GM21367 (cell line): ENCODE measurements at regions not wholly inside any gene's neighbourhood (a gene's known extent, or its start where the extent isn't known, plus 50 kb on each side); places are given as distances from the start of the nearest gene placed in this dataset.
"Not testable (repeated sequence)": the region's sequence is repeated elsewhere in the genome, so short reads cannot be mapped to it uniquely, and the experiment has no call there.

Experiments
- ATAC-seq: cut with Tn5 transposase; IDR thresholded peaks from one replicate; pipeline ENCODE4 v1.9.1; 2021; ENCODE audit not compliant: unreplicated experiment

DNA sequence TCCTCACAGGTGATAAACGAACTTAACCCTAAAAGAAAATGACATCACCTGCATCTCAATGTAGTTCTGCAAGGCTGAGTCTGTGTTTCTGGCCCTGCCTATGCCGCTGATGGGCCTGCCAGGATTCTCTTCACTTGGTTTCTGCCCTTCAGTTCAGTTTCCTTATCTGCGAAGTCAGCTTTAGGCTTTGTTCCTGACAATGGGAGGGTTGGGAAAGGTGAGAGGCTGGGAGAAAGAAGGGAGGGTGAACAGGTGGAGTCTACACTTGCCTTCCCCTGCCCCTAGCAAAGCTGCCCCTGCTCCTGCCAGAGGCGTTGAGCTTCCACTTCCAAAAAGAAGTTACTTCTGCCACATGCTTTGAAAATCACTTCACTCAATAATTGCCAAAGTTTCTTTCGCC lies 124.0 kb upstream of the APCDD1 start:
- no peak for ATAC-seq

DNA sequence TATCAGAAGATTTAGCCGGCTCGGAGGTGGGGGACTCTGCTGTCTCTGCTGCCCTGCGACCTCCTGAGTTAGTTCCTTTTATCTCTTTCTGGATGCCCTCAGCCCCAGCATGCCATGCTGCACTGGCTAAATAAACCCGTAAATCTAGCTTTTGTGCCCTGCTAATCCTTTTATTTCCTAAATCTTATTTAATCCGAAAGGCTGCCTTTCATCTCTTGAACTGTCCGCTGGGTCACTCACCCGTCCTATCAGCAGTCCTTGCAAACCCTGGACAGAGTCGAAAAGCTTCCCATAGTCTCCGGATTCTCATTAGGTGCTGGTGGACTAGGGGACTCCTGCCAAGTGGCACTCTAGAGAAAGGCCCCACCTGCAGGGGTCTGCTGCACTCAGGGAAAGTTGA lies 122.0 kb upstream of the APCDD1 start:
- ATAC-seq, result no peak

DNA sequence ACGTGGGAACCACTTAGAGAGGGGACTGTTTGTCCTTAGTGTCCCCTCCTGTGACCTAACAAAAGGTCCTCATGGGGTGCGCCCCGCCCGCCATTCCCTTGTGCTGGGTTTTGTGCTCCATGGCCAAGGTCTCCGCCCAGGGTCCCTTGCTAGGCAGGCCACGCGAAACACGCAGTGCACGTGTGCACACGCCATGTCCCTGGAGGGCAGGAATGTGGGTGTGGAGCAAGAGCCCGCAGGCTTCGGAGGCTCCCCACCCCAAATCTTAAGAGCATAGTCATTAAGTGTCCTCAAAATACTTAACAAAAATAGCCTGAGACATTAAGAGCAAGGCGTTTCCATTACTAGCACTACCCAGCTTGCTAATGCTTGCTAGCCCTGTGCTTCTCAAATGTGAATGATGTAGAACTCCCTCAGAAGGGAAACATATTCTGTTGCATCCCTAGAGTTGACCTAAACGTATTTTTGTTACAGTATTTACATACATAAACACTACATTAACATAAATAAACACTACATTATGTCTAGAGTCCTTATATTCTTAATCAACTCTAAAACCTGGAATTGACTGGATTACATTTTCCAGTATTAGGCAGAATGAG lies 117.6 kb upstream of the APCDD1 start:
- ATAC-seq, result no peak

DNA sequence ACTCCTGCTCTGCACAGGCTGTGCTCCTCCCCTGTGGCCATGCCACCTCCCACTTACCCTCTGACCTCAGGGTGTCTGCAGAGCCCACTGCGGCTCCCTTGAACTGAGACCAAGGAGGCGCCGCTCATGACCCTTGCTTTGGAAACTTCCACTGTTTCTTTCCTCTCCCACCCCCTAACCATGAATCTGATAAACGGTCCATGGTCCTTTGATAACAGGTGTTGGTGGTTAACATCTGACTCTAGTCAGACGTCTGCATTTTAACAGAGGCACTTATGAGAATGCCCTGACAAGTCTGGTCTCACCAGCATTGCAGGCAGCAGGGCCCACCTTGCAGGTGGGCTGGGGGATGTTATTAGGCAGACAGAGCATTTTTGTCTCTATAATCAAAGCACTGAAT lies 113.6 kb upstream of the APCDD1 start:
- ATAC-seq, result no peak

DNA sequence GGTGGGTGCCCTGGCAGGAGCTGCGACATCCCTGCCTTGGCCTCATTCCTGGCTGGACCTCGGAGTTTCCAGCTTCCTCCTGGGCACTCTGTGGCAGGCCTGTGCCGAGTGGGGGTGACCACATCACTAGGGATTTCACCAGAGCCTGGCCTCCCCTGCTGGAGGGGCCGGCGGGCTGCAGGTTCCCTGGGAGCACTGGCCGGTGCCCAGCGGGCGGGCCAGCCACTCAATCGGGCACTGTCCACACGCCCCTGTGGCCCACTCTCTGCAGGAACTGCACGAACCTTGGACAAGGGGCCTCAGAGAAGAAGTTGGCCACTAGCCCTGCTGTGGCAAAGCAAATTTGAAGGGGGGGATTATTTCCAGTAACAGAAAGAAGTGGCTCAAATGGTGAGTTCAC lies 110.7 kb upstream of the APCDD1 start:
- ATAC-seq, result no peak

DNA sequence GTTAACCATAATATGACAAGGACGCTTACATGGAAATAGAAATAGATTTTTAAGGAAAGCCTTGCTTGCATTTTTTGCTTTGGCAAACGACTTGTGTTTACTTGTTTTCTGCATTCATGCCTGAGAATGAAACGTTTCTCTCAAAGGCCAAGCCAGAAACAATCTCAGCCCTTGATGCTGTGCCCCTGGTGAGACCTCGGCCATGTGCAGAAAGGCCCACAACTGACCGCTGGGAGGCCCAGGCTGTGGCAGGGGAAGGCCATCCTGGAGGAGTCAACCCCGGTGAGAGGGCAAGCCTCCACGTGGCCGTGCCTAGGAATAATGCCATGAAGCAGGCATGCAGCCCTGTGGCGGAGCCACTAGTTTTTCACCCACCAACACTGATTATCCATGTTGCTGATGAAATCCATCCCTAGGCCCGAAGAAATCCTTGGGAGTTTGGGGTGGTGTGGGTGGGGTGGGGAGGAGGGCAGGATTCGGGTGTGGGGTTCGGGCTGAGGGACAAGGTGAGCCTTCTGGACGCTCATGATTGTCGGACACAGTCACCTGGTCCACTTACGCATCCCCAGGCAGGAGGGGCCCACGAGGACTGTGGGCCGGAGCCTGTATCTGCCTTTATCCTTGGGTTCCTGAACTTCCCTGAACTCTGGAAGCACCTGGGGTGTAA lies 107.6 kb upstream of the APCDD1 start:
- ATAC-seq, result no peak

DNA sequence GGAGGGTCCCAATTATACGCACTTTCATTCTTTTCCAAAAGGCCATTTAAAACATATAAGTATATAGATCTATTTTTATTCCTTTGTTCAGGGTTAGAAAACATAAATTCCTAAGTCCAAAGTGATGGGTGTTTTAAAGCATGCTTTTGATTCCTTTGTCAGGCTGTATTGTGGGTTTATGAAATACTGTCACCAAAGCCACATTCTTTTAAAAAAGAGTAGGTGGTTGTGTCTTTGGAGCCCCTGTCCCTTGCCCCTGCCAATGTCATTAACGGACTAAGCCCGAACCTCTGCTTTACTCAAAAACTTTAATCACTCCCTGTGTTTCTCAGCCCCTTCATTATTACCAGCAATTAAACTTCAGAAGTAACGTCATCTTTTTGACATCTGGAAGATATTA lies 104.9 kb upstream of the APCDD1 start:
- no peak for ATAC-seq

DNA sequence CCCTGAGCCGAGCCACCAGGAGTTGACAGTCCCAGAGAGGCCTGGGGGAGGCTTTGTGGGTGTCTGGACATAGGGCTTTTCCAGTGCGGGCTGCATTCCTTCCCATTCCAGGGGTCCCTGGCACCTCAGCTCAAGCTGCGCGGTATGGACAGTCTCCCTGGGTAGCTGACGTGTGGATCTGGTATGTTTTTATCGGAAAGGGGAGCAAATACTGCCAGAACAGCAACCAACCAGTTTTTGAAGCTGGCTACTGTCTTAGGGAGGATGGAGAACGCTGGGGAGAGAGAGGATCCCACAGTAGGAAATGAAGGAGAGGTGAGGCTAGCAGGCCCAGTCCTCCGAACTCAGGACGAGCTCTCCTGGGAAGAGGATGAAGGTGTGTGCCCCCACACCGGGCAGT lies 103.8 kb upstream of the APCDD1 start:
- ATAC-seq, result no peak

DNA sequence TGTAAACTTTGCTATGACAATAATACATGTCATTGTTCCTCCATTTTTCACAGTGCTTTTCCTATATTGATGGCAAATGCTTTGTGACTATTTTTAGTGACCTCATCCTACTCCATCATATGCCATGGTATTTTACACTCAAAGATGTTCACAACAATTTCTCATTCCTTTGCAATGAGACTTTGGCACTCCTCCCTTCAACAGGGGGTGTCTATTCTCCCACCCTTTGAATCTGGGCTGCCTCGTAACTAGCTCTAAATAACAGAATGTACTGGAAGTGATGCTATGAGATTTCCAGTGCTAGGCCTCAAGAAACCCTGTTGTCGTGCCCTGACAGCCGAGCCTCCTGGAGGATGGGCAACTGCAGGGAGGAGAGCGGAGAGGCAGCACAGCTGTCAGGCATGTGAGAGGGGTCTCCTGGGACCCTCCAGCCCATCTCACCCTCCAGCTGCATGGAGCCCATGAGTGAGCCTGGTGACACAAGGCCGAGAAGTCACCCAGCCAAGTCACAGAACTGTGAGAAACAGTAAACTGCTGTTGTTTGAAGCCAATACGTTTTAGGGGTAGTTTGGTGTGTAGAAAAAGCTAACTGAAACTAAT lies 103.1 kb upstream of the APCDD1 start:
- no peak for ATAC-seq

DNA sequence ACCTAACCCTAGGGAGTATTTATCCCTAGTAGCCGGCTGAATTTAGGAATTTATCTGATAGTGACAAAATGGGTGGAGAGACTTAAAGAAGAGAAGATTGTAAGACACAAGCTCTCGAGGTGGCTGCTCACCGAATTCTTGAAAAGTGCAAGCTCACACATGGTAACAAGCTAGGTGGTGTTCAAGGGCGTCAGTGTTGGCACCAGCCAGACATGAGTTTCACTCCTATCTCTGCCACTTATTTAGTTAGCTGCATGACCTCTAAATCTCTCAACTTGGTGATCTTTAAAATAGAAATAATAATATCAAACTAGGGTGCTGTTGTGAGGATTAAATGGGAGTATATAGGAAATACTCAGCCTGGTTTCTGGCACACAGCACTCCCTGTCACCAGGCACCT lies 102.6 kb upstream of the APCDD1 start:
- ATAC-seq, result no peak

DNA sequence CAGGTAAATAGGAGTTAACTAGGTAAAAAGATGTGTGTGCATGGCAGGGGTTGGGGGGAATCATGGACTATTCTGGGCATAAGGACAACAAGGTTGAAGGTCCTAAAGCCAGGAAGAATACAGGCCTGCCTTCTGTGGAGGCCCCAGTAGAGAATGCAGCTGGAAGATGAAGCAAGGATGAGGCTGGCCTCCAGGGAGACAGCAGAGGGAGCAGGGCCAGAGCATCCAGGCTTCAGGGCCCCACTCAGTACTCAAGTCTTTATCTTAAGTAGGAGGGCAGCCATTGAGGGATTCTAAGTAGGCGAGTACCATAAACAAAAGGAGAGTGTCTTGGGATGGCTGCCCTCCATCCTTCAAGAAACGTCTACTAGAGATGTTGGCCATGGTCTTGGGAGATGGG lies 101.8 kb upstream of the APCDD1 start:
- ATAC-seq, result no peak

DNA sequence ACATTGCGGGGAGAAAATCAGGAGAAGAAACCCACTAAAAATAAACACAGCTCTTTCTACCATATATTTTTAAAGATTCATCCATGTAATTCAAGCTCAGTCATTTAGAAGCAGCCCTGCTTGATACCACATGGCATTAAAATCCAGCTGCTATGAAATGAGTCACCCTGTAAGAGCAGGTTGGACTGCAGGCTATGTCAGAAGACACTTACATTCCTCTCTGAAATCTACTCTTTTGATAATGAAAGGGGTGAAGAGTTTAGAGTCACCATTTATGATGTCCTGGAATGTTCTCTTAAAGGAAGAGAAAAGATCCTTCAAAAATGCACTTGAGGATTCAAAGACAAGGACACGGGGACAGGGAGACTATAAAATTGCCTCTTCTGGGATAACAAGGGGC lies 100.6 kb upstream of the APCDD1 start:
- no peak for ATAC-seq

DNA sequence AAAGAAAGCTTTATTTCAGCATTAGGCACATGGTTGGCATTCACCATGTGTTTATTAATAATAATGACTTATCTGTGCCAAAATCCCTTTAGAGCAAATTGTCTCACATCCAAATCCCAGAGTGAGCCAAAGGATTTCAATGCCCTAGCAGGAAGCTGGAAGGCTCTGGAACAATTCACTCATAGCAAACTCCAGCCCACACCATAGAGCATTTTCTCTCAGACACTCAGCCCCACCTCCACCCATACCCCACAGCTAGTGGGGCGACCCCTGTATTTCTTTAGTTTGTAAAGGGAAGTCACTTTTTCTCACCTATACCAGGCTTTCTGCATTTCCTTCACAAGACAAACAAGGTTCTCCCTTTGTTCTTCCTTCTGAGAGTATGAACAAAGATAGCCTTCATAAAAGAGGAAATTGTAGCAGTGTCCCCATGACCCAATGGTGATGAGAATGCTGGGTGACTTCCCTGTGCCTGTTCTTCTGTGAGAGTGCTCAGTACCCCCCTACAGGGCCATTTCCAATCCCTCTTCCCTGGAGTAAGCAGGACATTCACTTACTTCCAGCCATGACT lies 100.1 kb upstream of the APCDD1 start:
- ATAC-seq, result no peak

DNA sequence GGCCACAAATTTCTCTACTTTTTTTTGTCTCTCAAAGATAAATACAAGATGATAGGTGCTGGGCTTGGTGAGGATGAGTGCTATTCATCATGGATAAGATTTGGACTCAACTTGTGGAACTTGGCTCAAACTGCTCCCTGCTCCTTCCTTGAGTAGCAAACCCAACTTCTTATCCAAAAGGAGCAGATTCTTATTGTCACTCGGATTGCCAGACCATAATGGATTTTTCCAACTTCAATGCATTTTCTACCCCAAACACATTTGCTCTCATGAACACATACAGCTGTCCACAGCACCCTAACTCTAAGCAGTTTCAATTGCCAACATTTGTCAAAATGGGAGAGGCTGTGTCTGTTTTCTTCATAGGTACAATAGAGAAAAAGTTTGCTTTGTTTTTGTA lies 99.5 kb upstream of the APCDD1 start:
- ATAC-seq, result no peak

DNA sequence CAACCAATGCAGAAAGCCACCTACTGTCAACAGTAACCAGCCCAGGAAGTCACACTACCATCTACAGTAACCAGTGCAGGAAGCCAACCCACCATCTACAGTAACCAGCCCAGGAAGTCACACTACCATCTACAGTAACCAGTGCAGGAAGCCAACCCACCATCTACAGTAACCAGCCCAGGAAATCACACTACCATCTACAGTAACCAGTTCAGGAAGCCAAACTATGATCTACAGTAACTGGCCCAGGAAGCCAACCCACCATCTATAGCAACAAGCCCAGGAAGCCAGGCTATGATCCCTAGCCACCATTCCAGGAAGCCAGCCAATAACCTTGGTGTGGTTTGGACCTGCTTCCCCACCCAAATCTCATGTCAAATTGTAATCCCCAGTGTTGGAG lies 97.4 kb upstream of the APCDD1 start:
- not testable (repeated sequence) for ATAC-seq

DNA sequence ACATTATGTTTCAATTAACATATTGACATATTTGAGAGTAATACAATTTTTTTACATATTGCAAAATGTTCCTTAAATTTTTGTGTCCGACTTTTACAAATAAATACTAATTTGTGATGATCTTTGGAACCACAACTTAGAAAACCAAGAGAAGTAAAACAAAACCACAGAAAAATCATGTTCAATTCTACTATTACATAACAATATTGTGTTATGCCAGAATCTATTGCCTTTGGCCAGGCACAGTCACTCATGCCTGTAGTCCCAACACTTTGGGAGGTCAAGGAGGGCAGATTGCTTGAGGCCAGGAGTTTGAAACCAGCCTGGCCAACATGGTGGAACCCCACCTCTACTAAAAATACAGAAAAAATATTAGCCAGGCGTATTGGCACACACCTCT lies 92.8 kb upstream of the APCDD1 start:
- no peak for ATAC-seq

DNA sequence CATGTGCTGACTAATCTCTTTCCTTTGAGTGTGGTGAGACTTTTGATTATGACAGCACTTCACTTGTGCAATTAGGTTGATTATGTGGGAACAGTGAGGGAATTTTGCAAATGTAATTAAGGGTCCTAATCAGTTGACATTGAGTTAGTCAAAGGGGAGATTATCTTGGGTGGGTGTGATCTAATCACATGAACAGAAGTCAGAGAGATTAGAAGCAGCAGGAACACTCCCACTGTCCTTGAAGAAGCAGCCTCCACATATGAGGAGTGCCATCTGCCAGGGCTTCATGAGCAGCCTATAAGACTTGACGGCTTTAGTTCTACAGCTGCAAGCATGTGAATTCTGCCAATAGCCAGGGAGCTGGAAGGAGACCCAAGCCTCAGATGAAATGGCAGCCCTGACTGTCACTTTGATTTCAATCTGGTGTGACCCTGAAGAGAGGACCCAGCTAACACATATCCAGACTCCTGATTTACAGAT lies 89.4 kb upstream of the APCDD1 start:
- ATAC-seq, result no peak

DNA sequence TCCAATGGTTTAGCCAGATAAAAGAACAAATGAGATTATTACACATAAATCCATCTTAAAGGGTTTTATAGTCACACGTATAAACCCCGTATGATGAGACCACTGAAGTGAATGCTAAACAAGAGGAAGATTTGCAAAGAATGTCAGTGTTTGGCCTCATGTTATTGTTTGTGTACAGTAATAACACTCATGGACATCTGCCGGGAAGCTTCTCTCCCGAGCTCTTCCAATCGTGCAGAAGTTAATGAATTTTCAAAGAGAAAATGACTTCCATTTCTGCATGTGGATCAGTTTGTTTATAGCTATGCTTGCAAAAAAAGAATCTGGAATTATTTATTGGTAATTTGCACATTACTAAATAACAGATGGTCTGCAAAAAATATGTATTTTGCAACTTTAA lies 88.5 kb upstream of the APCDD1 start:
- ATAC-seq, result no peak

DNA sequence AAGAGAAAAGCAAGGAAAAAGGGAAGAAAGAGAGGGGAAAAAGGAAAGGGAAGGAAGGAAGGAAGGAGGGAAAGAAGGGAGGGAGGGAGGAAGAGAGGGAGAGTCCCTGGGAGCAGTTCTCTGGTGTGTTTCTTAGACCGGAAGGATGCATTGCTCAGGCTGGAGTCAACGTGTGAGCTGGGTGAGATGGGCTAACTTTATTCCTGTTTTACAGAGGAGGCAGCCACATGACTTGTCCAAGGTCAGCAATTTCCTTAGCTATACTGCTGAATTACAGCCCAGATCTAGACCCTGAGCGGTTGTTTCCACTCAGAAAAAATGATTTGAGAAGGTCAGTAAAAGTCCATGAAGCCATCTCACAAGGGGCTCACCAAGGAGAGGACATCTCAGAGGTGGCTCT lies 86.6 kb upstream of the APCDD1 start:
- ATAC-seq, result no peak

DNA sequence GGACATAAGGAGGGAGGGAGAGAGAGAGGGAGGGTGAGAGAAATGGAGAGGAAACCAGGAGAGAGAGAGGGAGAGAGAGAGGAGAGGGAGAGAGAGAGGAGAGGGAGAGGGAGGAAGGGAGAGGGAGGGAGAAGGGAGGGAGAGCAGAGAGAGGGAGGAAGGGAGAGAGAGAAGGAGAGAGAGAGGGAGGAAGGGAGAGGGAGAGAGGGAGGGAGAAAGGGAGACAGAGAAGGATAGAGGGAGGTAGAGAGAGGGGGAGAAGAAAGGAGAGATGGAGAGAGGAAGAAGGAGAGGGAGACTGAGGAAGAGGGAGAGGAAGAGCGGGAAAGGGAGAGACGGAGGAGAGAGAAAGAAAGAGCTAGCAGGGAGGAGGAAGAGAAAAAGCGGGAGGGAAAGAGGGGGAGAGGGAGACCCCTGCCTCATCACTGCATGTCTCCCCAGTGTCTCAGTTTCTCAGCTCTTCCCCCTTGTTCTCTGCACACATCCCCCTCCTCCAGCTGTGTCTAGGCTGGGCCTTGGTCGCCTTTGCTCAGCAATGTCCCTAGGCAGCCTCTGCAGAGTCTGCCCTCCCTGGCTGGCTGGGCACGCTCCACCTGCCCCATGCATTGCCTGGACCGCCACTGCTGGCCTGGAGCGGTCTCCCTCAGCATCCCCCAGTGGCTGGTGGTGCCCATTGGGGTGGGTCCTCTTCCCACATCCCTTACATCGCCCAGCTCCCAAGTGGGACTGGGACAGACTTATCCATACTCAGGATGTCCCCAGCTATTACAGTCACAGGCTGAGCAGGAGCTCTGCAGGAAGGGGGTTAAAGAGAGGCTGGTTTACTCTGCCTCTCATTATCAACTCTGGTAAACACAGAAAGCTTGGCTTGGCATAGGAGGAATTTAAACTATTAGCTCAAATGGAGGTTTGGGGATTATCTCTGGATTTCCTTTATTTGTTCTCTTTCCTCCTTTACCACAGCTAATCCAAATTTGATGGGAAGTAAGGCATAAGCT lies 85.7 kb upstream of the APCDD1 start:
- ATAC-seq, result no peak

DNA sequence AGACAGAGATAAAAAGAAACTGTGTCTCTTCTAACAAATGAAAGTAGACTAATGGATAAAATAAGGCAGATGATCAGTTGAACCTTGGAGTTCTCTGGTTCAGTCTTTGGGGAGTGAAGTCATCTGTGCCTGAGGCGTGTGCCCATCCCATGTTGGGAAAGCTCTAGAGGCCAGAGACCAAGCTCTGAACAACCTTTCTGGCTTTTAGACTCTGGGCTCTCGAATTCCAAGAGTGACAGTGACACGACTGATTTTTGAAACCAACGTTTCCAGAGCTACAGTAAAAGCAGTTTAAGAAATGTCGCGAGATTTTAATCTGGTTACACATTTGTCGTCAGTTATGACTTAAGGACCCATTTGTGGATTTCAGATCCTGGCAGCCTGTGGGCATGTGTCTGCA lies 83.7 kb upstream of the APCDD1 start:
- no peak for ATAC-seq
